HG03571 (cell line): ENCODE measurements at regions not wholly inside any gene's neighbourhood (a gene's known extent, or its start where the extent isn't known, plus 50 kb on each side); places are given as distances from the start of the nearest gene placed in this dataset.

Experiments used
- ATAC-seq: cut with Tn5 transposase; IDR thresholded peaks from one replicate; pipeline ENCODE4 v1.9.1; 2021; ENCODE audit not compliant: unreplicated experiment

DNA sequence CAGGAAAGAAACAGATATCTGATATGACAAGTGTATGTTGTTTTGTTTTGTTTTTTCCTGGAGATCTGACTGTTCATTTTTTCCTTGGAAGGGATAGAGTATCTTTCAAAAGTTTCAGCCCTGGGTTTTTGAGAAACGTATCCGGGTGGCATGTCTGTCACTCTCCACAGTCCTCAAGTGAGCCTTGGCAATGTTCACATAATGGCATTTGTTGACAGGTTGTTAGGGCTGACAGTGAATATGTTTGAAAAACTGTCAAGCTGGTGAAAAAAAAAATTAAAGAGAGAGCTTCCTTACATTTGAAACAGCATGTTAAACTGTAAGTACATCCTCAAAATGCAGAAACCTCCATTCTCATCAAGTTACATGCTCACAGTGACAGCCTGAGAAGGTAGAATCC is 113.0 kb upstream of the DYNLRB2 start:
- ATAC-seq = no peak

DNA sequence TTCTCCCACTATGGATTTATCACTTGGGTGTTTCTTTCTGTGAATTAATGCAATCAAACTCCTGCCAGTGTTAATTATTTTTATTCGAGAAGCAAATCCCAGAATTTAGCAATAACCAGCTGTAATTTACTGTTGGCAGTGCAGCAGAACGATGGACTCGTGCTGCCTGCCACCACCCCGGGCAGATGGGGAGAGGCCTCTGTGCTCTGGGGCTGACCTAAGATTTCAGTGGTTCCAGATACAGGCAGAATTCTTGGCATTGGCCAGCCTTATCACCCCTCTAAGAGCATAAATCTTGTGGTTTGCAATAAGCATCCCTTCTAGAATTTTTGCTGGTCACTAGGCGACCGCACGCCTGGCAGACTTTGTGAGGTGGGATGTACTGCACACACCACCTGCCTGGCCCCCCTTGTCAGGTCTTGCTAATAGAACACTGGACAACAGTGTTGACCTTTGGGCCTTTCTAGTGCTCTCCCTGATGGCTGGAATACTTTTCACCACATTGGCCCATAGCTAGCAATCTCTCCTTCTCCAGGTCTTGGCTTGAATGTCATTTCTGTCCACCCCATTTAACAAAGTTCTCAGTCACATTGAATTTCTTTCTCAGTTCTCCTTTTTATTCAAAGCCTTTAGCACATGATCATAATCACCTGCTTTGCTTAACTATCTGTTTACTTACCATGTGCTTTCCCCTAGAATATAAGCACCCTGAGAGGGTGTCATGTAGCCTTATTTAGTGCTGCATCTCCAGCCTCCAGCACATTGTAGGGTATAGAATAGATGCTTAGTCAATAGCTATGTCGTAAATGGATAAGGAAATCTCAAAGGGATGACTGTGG is 122.1 kb upstream of the DYNLRB2 start:
- no peak for ATAC-seq

DNA sequence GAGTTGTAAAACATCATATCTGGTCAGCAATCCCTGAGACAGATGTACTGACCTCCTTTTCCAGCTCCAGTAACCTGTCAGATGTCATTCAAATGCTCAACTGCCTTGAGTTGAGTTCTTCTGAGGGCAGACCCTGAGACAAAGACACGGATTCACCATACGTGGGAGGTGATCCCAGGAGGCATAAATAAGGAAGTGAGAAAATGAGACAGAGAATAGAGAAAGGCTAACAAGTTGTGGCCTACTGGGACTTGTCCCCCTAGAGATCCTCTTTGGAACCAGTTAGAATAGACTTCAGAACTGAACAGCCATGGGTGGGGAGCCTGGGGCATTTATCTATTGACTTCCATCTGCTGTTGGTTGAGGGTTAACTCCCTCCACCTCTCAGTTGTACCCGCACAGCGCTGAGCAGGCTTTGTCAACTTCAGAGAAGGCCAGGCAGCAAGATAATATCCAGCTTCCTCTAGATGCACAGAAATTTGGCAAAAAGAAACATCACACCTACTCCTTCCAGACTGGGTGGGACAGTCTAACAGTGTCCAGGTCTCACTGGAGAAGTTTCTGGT is 123.0 kb upstream of the DYNLRB2 start:
- no peak for ATAC-seq

DNA sequence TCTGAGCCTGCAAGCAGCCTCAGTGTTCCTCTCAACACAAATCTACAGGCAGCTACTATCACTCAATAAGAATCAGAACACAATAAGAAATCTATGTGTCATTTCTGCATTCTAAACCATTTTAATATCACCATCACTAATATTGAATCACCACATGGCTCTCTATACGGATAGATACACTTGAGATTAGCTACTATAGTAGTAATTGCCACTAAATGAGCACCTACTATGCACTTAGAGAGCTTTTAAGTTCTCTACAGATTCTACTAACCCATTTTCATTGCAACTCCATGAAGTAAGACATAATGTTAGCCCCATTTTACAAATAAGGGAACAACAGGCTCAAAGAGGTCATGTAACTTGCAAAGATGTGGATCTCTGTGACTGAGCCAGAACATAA is 132.8 kb upstream of the DYNLRB2 start:
- ATAC-seq = no peak

DNA sequence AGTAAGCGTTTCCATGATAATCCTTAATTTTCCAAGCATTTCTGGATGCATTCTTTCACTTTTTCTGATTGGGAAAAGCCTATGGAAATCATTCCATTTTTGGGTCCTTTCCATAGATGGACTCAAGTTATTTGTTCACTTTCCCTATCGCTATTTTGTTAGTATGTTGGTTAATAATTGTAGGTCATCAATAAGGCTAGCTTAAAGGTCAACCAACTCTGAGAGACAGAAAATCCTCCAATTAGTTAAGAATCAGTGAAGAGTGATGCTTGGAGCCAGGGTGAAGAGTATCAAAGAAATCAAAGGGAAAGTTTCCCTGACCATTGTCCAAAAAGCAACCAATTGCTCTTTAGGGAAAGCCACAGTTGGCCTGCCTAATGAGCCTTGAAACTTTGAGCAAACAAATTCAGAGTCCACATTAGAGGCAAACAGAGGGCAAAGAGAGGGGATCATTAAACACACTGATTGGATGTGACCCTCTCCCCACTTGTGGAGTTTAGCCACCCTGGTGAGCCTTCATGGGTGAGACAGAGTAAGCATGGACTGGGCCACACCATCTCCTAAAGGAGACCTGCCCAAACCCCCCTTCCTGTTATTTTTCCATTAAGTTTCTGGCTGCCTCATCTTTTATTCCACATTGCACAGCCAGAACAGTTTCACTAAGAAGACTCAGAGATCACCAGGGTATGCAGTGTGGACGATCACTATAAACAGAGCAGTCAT is 133.4 kb upstream of the DYNLRB2 start:
- ATAC-seq = no peak

DNA sequence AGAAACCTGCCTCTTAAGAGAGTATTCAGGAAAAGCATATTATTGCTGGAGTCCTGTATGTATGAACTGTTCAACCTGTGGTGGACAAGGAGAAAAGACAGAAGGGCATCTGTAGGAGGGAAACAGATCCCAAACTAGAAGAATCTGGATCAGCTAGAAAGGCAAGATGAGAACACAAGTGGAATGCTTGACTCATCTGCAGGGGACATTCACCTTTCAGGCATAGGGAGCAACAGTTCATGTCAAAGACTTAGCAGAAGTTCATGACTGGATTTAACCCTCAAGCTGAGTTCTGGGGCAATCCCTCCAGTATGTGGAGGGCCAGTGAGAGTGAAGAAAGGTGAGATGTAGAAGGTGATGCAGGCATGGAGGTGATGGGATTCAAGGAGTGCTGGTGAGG is 135.9 kb upstream of the DYNLRB2 start:
- no peak for ATAC-seq

DNA sequence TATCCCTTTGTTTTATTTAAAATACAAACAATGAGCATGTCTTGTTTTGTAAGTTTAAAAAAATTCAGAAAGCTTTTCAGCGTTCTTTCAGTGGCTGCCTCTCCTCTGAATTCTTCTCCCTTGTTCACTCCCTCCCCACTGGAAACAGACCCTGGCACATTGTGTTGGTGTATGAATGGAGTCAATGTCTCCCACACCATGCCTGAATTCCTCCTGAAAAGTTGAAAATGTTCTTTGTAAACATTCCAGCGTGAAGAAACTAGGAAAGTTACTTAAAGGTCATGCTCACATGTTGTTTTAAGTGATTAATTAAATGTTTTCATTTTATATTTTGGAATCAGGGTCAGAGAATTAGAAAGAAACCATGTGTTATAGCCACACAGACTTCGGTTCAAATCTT is 136.9 kb upstream of the DYNLRB2 start:
- ATAC-seq = no peak

DNA sequence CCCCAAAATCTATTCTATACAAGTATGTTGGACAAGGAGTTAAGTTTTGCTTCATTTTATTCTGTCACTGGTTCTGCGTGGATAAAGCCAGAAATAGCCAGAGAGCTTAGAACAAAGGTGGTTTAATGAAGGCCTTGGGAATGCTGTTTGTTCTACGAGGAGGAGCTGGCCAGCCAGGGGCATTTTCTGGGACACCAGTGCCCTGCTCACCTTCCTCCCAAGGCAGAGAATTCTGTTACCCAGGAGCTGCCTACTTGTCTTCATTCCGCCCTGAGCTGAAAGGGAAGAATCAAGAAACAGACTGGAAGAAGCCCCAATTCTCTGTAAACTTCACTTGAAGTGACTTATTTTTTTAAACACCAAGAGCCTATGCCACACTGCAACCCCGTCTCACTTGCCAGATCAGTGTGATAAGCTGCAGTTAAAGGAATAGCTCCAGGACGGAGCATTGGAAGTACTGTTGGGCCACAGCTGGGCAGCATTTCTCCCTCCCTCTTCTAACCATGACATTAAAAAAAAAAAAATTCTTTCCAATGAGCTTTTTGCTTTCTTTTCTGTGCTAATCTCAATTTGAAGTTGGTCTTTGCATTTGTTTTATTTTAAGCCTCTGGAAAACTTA is 149.8 kb upstream of the DYNLRB2 start:
- ATAC-seq = no peak

DNA sequence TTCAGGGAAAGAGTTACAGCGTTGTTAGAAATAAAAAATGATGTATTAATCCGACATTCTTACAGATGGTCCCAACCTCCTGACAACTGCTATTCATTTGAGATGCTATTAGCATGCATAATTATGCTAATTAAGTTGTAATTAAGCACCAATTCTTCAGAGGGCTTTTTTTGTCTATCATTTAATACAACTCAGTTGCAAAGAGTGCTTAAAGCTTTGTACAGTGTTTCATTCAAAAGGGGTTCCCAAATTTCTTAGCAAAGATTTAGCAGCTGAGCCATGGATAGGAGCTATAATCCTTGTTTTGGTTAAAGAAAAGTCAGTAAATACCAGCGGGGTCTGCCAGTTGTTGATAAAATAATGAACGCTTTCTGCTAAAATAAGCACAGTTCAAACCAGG is 150.7 kb upstream of the DYNLRB2 start:
- no peak for ATAC-seq

DNA sequence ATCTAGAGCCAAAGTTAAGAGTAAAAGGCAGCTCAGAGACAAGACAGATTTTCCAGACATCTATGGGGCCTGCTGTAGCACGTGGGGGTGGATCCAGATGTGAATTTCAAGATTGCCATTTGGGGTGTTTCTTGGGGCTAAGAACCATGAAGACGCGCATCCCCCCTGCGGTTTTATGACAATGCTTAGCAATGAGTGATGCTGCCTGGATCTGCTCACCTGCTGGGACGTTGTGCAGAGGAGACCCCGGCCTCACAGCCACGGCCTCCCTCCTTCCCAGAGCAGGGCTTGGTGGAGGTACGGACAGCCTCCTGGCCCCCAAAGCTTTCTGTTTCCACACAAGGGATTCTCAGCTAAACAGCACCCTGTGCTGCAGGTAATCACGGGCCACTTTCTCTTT is 151.5 kb upstream of the DYNLRB2 start:
- no peak for ATAC-seq

DNA sequence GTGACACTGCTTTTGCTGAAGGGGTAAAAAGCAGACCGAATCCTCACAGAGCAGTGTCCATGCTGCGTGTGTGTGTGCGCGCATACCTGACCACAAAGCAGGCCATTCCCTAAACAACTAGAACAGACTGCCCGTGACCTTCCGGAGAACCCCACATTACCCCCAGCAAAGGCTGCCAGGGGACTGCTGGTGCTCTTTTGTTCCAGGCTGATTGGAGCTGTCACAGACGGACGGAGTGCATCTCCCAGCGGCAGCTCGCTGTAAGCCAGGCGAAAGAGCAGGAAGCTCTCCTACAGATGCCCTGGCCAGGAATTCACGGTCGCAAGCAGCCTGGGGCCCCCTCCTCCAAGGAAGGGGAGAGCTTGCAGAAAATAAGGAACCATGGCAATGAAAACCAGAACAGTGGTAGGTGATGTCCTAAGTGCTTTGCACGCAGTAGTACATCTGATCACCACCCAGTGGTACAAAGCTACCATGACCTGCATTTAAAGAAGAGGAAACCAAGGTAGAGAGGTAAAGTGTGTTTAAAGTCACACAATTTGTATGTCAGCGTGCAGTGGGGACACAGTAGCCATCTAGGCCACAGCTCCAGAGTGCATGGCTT is 153.4 kb upstream of the DYNLRB2 start:
- ATAC-seq = no peak

DNA sequence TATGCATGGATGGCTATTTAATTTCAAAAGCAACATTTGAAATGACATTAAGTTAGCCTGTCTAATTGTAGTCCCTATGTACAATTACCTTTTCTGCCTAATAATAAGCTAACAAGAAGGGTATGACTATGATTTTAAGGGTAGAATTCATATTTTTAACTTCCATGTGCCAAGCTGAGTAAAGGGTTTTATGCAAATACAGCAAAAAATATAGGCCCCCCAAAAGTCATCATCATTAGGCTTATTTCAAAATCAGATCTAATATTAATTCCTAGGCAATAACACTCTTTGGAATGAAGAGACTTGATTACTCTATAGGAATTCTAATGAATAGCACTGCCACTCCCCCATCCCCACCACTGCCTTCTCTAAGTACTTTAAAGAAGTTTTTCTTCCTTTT is 155.9 kb upstream of the DYNLRB2 start:
- ATAC-seq = no peak

DNA sequence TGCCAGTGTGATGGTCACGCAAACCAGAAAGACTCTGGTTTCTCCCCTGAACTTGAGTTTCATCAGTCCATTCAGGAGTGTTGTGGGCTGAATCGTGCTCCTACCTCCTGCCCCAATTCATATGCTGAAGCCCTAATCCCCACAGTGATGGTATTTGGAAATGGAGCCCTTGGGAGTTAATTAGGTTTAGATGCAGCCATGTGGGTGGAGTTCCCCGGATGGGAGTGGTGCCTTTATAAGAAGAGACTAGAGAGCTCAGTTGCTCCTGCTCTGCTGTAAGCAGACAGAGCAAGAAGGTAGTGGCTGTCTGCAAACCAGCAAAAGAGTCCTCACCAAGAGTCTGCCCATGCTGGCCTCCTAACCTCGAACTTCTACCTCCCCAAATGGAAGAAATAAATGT is 160.3 kb upstream of the DYNLRB2 start:
- no peak for ATAC-seq

DNA sequence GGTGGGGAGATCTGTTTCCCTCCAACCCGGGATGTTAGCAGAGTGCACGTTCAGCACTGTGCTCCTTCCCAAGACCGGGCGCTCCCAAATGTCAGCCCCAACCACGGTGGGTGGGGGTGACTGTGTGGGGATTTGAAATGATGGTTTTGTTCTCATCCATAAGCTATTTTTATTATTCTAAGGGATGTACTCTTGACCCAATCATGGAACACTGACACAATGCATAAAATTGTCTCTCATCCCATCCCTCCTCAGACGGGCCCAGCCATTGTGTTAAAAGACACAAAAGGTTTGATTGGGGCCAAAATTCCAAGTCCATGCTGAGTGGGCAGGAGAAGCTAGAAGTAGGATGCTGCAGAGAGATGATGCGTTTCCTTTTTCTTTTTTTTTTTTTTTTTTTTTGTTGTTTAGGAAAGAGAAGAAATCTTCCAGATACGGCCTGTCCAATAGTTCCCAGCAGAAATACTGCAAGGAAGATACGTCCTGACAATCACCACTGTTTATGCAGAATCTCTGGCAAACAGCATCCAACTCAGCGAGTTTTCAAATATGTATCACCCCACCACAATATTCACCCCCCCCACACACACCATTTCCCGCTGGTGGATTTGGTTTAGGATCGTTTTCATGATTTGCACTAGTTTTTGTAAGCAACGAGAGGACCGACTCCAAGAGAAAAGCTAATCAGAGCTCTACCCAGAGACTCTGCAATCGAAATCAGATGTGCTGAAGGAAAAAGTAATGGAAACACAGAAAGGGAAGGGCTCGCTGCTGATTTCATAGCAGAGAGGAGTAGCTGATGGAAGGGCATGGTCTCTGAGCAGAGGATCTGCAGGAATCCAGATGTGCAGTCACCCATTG is 163.5 kb upstream of the DYNLRB2 start:
- ATAC-seq = no peak

DNA sequence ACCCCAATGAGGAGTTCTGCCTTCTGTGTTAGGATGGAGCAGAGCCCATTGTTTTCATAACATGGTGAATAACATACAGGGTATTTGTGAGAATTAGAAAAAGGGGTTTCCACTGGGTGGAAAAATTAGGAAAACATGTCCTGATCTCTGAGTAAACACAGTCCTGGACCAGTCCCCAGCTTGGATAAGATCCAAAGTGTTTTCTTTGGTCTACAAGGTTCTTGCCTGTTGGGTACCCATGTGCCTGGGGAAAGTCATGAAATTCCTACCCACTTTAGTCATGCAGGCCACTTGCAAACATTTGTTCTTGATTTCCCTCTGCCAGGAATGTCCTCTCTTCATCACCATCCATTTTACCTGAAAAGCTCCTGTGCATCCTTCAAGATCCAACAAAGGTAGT is 164.8 kb upstream of the DYNLRB2 start:
- no peak for ATAC-seq

DNA sequence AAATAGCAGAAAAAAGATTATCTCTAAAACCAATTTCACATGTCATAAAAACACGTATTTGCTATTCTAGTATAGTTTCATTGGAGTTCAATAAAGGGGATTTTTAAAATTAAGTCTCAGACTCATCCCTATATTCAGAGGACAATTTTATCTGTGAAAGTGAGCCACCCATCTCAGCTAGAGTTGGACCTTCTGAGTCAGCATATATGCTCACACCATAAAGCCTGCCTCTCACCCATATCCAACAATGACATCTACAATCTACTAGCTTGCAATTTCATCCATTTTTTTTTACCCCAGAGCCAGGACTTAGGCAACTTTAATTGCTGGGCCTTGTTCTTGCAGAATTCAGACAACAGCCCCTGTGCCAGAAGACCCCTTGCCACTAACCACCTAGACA is 165.3 kb upstream of the DYNLRB2 start:
- ATAC-seq = no peak

DNA sequence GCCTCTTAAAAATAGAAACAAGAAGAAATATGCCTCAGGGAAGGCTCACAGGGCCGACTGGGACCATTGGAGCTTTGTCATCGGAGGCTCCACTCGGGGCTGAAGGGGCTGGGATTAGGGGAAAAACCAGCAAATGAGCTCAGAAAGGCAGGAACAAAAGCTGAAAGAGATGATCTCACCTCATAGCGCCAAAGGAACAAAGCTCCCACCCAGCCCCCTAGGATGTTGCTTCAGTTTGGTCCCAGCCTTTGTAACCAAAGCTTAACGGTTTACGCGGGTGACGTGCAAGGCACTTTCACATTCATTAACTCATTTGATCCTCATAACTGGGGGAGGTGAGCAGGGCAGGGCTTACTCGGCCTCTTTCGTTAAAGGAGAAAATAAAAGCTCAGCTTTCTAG is 168.5 kb upstream of the DYNLRB2 start:
- no peak for ATAC-seq

DNA sequence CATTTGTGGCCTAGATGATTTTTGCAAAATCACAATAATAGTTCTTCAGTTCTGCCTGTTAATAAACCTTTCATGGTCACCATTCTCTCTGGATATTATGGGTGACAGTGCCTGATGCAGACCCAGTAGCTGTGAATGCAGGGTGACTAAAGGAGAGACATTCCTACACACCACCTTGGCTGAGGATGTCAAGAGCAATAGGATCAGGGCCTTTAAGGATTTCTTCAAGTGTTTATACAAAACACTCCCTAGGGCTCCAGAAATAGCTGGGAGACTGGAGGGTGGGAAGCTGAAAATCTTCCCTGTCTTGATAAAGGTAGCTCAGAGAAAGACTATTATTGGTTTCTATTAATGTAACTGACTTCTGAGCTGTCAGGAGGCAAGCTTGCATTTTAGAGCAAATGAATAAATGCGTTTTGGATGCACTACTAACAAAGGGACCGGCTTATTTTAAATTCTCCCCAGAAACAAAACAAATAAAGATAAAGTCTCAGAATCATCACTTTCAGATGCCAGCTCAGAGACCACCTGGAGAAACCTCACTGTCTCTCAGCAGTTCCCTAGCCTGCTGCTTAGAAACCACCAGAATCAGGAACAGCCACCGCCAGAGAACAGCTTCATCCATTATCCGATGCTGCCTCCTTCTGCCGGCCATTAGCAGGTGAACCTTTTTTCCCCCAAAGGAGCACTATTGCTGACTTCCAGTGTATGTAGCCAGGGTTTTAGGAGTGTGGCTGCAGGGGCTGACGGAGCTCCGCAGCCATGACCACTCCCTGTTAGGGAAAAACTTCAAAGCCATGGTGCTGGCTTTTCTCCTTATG is 171.4 kb upstream of the DYNLRB2 start:
- ATAC-seq = no peak

DNA sequence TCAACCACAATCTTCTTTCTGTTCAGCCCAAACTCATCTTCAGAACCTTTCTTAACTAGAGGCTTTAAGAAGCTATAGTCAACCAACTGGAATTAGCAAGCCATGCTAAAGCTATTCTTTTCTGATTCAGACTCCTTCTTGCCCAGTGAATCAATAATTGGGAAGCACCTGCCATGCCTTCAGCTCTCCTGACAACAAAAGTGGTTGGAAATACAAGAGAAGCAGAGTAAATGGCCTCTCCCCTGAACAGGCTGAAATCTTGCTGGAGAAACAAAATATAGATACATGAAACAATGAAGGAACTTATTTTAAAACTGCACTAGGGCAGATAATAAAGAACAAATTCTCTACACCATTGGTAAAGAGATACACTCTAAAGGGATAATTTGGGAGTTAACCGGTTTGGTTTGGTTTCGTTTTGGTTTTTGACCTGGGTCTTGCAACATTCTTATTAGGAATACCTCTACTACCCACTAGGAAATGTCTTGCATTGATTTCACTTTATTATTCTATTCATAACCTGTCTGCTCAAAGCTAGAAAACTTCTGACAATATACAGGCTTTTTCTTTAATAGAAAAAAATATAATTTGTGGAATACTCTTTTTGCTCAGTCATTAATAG is 173.6 kb upstream of the DYNLRB2 start:
- ATAC-seq = no peak
